GM10266 (cell line): ENCODE measurements at regions not wholly inside any gene's neighbourhood (a gene's known extent, or its start where the extent isn't known, plus 50 kb on each side); places are given as distances from the start of the nearest gene placed in this dataset.

ENCODE experiments used
- DNase-seq: peaks from one replicate; pipeline ENCODE4 v3.0.0; 2012; ENCODE audit errors: extremely low spot score
- CTCF ChIP-seq: IDR thresholded peaks from 2 replicates; pipeline ENCODE4 v1.5.1; 2012; ENCODE audit warnings: mild to moderate bottlenecking, low read depth; ENCODE audit not compliant: control insufficient read depth, insufficient read depth; ENCODE audit errors: missing control alignments

DNA sequence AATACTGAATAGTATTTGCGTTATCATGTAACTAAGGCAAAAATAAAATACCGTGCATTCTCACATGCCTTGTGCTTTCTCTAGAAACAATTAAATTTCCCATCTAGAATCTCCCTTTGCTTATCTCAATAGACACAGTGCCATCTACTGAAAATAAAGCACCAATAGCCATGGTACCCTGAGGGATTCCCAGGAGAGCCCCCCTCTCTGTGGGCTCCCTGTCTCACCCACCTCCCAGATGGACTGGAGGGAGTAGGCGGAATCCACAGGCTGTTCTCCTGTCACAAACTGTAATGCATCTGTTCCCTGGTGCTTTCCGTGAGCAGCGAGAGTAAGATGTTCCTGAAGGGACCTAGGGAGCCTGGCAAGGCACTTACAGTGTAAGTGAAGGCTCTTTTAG is 112.4 kb upstream of the UPP2 start:
- no peak for TF ChIP-seq CTCF

GRCh38 chr2:157986761-157987160 is 110.6 kb upstream of the ACVR1 start:
- DNase-seq, result no peak
- no peak for TF ChIP-seq CTCF

More for the DNA sequence above, 112.4 kb upstream of the UPP2 start:
- DNase-seq, result no peak

DNA sequence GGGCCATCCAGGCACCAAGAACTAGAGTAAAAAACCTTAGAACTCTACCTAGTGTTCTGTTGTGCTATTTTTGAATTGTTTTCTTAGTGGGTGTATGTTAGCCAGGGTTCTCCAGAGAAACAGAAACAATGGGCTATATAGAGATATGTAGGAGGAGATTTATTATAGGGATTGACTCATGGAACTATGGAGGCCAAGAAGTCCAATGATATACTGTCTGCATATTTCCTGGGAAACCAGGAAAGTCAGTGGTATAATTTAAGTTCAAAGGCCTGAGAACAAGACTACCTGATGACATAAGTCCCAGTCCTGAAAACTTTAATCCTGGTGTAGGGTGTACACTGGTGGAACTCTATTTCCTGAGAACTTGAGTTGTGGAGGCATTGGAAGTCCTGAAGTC is 108.7 kb upstream of the ACVR1 start:
- TF ChIP-seq CTCF, result no peak
- no peak for DNase-seq

GRCh38 chr2:157980020-157980419 is 103.9 kb upstream of the ACVR1 start:
- DNase-seq, result no peak
- TF ChIP-seq CTCF, result no peak

- no peak for TF ChIP-seq CTCF
- DNase-seq, result no peak
These were observed 95.6 kb upstream of the ACVR1 start for GRCh38 chr2:157971702-157972101.

DNA sequence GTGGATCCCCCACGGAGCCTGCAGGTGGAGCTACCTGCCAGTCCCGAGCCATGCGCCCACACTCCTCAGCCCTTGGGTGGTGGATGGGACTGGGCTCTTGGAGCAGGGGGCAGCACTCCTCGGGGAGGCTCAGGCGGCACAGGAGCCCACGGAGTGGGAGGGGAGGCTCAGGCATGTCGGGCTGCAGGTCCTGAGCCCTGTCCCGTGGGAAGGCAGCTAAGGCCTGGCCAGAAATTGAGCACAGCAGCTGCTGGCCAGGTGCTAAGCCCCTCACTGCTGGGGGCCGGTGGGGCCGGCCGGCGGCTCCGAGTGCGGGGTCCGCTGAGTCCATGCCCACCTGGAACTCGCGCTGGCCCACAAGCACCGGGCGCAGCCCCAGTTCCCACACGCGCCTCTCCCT is 91.7 kb upstream of the ACVR1 start:
- DNase-seq, result no peak

GRCh38 chr2:157959249-157959648 is 83.1 kb upstream of the ACVR1 start:
- TF ChIP-seq CTCF, result no peak
- DNase-seq, result no peak

More for the DNA sequence above, 91.7 kb upstream of the ACVR1 start:
- TF ChIP-seq CTCF, result no peak
